IPS-18a (cell line): ENCODE measurements at regions not wholly inside any gene's neighbourhood (a gene's known extent, or its start where the extent isn't known, plus 50 kb on each side); places are given as distances from the start of the nearest gene placed in this dataset.

ENCODE experiments used
- H3K27ac ChIP-seq: one replicate; pipeline ENCODE4 v1.5.1; 2013; ENCODE audit warnings: low read length
- H3K27me3 ChIP-seq: one replicate; pipeline ENCODE4 v1.6.1; 2013; ENCODE audit warnings: mild to moderate bottlenecking, low read length; ENCODE audit not compliant: control insufficient read depth, insufficient read depth
- H3K36me3 ChIP-seq: one replicate; pipeline ENCODE4 v1.6.1; 2013; ENCODE audit warnings: low read depth, low read length; ENCODE audit not compliant: control insufficient read depth
- H3K4me1 ChIP-seq: one replicate; pipeline ENCODE4 v1.6.1; 2013; ENCODE audit warnings: low read depth, low read length; ENCODE audit not compliant: control insufficient read depth
- H3K4me3 ChIP-seq: one replicate; pipeline ENCODE4 v1.5.1; 2013; ENCODE audit warnings: low read length
- H3K9ac ChIP-seq: one replicate; pipeline ENCODE4 v1.6.1; 2013; ENCODE audit warnings: mild to moderate bottlenecking, low read length, moderate library complexity
- H3K9me3 ChIP-seq: one replicate; pipeline ENCODE4 v1.6.1; 2013; ENCODE audit warnings: low read depth, low read length; ENCODE audit not compliant: control insufficient read depth

GRCh38 chr12:30134229-30134628 lies 350.5 kb upstream of the TMTC1 start:
- Histone ChIP-seq H3K9ac (no peak overlapping the region), H3K9me3 (no peaks in the 10 kb centered on the region), H3K36me3 (no peaks in the 10 kb centered on the region), H3K4me1 (no peaks in the 10 kb centered on the region), H3K4me3 (no peak overlapping the region), H3K27ac (no peak overlapping the region), H3K27me3 (no peaks in the 10 kb centered on the region)

DNA sequence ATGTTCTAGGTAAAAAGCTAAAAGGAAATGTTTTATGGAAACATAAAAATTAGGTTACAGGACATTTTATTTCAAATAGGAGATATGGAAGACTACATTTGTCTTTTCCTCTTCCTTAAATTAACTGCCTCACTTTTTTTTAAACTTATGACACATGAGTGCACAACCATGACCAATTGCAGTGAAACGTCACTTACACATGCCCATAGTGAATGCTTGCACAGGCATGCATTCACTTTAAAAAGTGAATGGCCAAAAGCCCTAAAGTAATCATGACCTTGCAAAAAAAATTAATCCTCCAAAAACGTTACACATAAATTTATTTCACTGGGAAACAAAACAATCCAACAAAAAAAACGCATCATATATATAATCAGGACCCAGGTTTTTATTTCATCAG lies 343.2 kb upstream of the TMTC1 start:
- H3K4me1 ChIP-seq: no peaks in the 10 kb centered on the region
- H3K36me3 ChIP-seq: no peaks in the 10 kb centered on the region
- no peak overlapping the region for H3K4me3 ChIP-seq
- H3K27me3 ChIP-seq: no peaks in the 10 kb centered on the region
- no peak overlapping the region for H3K27ac ChIP-seq
- no peak overlapping the region for H3K9ac ChIP-seq
- H3K9me3 ChIP-seq: no peaks in the 10 kb centered on the region

GRCh38 chr12:30120522-30120921 lies 336.8 kb upstream of the TMTC1 start:
- H3K9me3 ChIP-seq: no peaks in the 10 kb centered on the region
- no peak overlapping the region for H3K4me3 ChIP-seq
- H3K36me3 ChIP-seq: no peaks in the 10 kb centered on the region
- no peak overlapping the region for H3K9ac ChIP-seq
- no peak overlapping the region for H3K27ac ChIP-seq
- no peaks in the 10 kb centered on the region for H3K27me3 ChIP-seq
- no peaks in the 10 kb centered on the region for H3K4me1 ChIP-seq

GRCh38 chr12:30117483-30117882 lies 333.7 kb upstream of the TMTC1 start:
- Histone ChIP-seq H3K36me3 (no peaks in the 10 kb centered on the region), H3K4me1 (no peaks in the 10 kb centered on the region), H3K4me3 (no peak overlapping the region), H3K27me3 (no peaks in the 10 kb centered on the region), H3K9me3 (no peaks in the 10 kb centered on the region), H3K27ac (no peak overlapping the region), H3K9ac (no peak overlapping the region)

GRCh38 chr12:30111719-30112118 lies 328.0 kb upstream of the TMTC1 start:
- H3K27me3 ChIP-seq: no peaks in the 10 kb centered on the region
- H3K27ac ChIP-seq: no peak overlapping the region
- no peaks in the 10 kb centered on the region for H3K36me3 ChIP-seq
- no peaks in the 10 kb centered on the region for H3K9me3 ChIP-seq
- H3K4me1 ChIP-seq: no peaks in the 10 kb centered on the region
- no peak overlapping the region for H3K4me3 ChIP-seq
- no peak overlapping the region for H3K9ac ChIP-seq

GRCh38 chr12:30110958-30111586 lies 327.3 kb upstream of the TMTC1 start:
- H3K4me3 ChIP-seq: no peak overlapping the region
- no peaks in the 10 kb centered on the region for H3K27me3 ChIP-seq
- H3K4me1 ChIP-seq: no peaks in the 10 kb centered on the region
- H3K9me3 ChIP-seq: no peaks in the 10 kb centered on the region
- H3K36me3 ChIP-seq: no peaks in the 10 kb centered on the region
- no peak overlapping the region for H3K27ac ChIP-seq
- H3K9ac ChIP-seq: no peak overlapping the region

- Histone ChIP-seq H3K4me3 (no peak overlapping the region), H3K36me3 (no peaks in the 10 kb centered on the region), H3K27ac (no peak overlapping the region), H3K9ac (no peak overlapping the region), H3K9me3 (no peaks in the 10 kb centered on the region), H3K4me1 (no peaks in the 10 kb centered on the region), H3K27me3 (no peaks in the 10 kb centered on the region)
Observed at GRCh38 chr12:30110498-30110897, 326.8 kb upstream of the TMTC1 start.

DNA sequence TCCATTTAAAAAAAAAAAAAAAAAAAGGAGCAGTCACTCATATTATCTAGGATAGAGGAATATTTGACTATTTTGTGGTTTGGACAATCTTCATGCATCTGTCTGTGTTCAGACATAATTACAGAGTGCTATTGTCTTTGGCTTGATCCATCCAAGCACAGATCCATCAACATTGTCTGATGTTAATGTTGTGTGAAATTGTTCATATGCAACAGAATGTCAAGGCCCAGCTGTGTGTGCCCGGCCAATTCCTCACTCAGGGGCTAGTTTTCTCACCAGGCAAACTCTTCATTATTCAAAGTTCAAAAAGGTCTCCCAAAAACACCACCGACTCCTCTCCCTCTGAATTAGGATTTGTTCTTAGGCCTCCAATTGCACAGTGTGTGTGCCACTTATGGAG lies 324.9 kb upstream of the TMTC1 start:
- Histone ChIP-seq H3K4me1 (no peaks in the 10 kb centered on the region), H3K36me3 (no peaks in the 10 kb centered on the region), H3K9ac (no peak overlapping the region), H3K9me3 (no peaks in the 10 kb centered on the region), H3K27me3 (no peaks in the 10 kb centered on the region), H3K4me3 (no peak overlapping the region), H3K27ac (no peak overlapping the region)

DNA sequence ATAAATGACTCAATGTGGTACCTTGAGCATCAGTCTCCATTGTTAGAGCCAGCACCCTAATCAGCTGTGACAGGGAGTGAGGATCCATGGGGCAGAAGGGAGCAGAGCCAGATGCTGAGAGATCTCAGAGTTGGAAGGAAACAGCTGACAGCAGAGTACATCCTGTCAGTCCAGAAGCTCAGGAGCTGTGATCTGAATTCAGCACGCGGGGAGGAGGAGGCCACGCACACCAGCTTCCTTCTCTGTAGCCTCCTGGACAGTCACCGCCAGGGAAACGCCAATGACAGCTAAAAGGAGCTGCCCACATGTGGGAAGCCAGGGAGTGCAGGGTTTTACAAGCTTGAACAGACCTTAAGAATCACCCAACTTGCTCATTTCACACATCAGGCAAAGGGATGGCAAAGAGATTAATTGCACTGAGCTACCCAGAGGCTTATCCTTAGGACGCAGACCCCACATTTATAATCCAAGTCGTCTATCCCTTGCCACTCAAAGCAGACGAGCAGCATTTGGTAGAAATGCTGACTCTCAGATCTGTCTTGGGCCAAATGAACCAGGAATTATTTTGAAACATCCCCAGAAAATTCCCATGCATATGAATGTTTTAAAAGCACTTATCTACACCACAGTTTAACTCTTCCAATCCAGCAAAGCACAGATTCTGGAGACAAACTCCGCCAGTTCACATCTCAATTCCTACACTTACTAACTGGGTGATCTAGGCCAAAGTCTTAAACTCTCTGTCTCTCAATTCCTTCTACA lies 322.6 kb upstream of the TMTC1 start:
- Histone ChIP-seq H3K27me3 (no peaks in the 10 kb centered on the region), H3K4me3 (no peak overlapping the region), H3K9me3 (no peaks in the 10 kb centered on the region), H3K27ac (no peak overlapping the region), H3K4me1 (no peaks in the 10 kb centered on the region), H3K36me3 (no peaks in the 10 kb centered on the region), H3K9ac (no peak overlapping the region)

DNA sequence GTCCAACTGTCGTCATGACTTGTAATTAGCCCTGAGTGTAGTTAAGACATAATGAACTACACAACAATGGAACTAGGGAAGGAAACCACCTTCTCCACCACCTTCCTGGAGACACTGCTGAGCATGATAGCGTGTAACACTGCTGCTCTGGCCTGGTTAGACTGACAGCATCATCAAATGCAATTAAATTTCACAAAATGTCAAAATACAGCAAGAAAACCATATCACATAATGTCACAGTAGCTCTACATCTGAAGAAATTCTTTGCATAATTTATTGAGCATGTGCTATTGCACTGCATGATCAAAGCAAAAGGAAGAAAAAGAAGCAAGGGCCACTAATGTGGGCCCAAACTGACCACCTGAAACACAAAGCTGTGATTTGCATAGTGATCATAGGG lies 321.8 kb upstream of the TMTC1 start:
- H3K27me3 ChIP-seq: no peaks in the 10 kb centered on the region
- H3K36me3 ChIP-seq: no peaks in the 10 kb centered on the region
- H3K4me3 ChIP-seq: no peak overlapping the region
- no peaks in the 10 kb centered on the region for H3K4me1 ChIP-seq
- H3K27ac ChIP-seq: no peak overlapping the region
- H3K9me3 ChIP-seq: no peaks in the 10 kb centered on the region
- H3K9ac ChIP-seq: no peak overlapping the region

DNA sequence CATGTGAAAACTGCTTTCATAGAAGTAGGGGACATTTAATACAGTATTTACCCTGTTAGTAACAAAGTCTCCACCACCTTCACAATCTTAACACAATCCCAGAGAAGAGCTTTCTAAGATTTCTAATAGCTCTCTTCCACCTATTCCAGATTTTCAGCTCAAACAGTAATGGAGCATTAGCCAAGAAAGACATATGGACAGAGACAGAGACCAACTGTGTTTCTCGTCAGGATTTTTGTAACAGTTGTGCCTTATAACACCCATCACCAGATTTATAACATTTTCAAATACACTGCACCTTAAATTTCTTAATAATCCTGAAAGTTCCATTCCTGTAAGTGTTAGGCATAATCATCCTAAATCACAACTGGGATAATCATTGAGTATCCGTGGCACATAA lies 321.2 kb upstream of the TMTC1 start:
- Histone ChIP-seq H3K27me3 (no peaks in the 10 kb centered on the region), H3K27ac (no peak overlapping the region), H3K9me3 (no peaks in the 10 kb centered on the region), H3K9ac (no peak overlapping the region), H3K4me3 (no peak overlapping the region), H3K36me3 (no peaks in the 10 kb centered on the region), H3K4me1 (no peaks in the 10 kb centered on the region)

GRCh38 chr12:30100741-30101140 lies 317.0 kb upstream of the TMTC1 start:
- no peak overlapping the region for H3K27ac ChIP-seq
- H3K4me1 ChIP-seq: peaks cover 15% of the 10 kb centered on the region
- H3K9me3 ChIP-seq: no peaks in the 10 kb centered on the region
- no peak overlapping the region for H3K9ac ChIP-seq
- no peaks in the 10 kb centered on the region for H3K27me3 ChIP-seq
- H3K36me3 ChIP-seq: no peaks in the 10 kb centered on the region
- H3K4me3 ChIP-seq: no peak overlapping the region
